ENCODE measurements at regions not wholly inside any gene's neighbourhood (a gene's known extent, or its start where the extent isn't known, plus 50 kb on each side); places are given as distances from the start of the nearest gene placed in this dataset.

DNA sequence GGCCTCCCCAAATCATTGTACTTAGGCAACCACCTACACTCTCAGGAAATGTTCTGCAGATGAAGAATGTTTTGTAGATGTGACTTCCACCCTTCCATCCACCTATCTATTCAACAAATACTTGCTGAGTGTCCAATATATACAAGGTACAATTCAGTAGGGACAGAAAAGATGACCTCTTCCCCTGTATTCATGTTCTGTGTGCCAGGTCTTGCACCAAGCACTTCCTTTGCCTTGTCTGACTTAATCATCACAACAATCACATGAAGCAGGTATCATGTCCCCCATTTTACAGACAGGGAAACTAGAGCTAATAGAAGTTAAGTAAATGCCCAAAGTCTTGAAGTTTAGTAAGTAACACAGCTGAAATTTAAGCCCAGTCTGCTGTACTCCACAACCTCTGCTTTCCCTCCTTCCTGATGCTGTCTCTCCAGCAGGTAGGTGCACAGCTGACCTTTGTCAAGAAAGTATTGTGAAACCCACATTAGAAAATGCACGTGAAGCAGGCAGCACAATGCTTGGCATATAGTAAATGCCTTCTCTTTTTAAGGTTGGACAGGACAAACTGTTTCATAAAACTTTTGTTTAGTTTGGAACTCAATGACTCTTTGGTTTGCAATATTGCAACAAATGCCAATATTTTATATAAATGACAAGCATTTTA, 296.5 kb downstream of the DEPDC1B start:
- CTCF ChIA-PET, result no interaction called here
- TF ChIP-seq CTCF (IDR thresholded peaks at IDR 0.05; ENCODE audit: unreplicated experiment), result no peak
- no peak overlapping the region for H3K27ac Mint-ChIP-seq (ENCODE audit: low read depth, unreplicated experiment)
- no peaks in the 10 kb centered on the region for H3K36me3 Mint-ChIP-seq (ENCODE audit: insufficient read depth, unreplicated experiment)
- H3K4me3 Mint-ChIP-seq (ENCODE audit: unreplicated experiment), result no peak overlapping the region
- peaks cover 51% of the 10 kb centered on the region for H3K27me3 Mint-ChIP-seq (ENCODE audit: insufficient read depth, unreplicated experiment)
- POLR2A ChIA-PET, result interaction anchor here (0.5 kb wide), 1 partner anchor 488 kb away, joined by 4 read pairs; no protein-coding TSS in a partner anchor
- H3K9me3 Mint-ChIP-seq (ENCODE audit: unreplicated experiment), result no peaks in the 10 kb centered on the region
- intact Hi-C loops (cut with micrococcal nuclease), result no loop called here
- no peaks in the 10 kb centered on the region for H3K4me1 Mint-ChIP-seq (ENCODE audit: insufficient read depth, unreplicated experiment)
- DNase-seq (ENCODE audit: unreplicated experiment), result no peak
- BruUV-seq (replicated peaks), result no TSS peak

- H3K4me1 Mint-ChIP-seq (ENCODE audit: insufficient read depth, unreplicated experiment), result no peaks in the 10 kb centered on the region
- H3K4me3 Mint-ChIP-seq (ENCODE audit: unreplicated experiment), result no peak overlapping the region
- H3K9me3 Mint-ChIP-seq (ENCODE audit: unreplicated experiment), result no peaks in the 10 kb centered on the region
- TF ChIP-seq CTCF (IDR thresholded peaks at IDR 0.05; ENCODE audit: unreplicated experiment), result no peak
- H3K27me3 Mint-ChIP-seq (ENCODE audit: insufficient read depth, unreplicated experiment), result peaks cover 61% of the 10 kb centered on the region
- H3K36me3 Mint-ChIP-seq (ENCODE audit: insufficient read depth, unreplicated experiment), result no peaks in the 10 kb centered on the region
- no peak overlapping the region for H3K27ac Mint-ChIP-seq (ENCODE audit: low read depth, unreplicated experiment)
- no TSS peak for BruUV-seq (replicated peaks)
- ChIA-PET POLR2A (no interaction called here), CTCF (interaction anchor here (0.5 kb wide), 1 partner anchor 12 kb away, joined by 3 read pairs; no protein-coding TSS in a partner anchor)
- intact Hi-C loops (cut with micrococcal nuclease), result no loop called here
- no peak for DNase-seq (ENCODE audit: unreplicated experiment)
Measured at GRCh38 chr5:60402161-60402785, 297.7 kb downstream of the DEPDC1B start.

DNA sequence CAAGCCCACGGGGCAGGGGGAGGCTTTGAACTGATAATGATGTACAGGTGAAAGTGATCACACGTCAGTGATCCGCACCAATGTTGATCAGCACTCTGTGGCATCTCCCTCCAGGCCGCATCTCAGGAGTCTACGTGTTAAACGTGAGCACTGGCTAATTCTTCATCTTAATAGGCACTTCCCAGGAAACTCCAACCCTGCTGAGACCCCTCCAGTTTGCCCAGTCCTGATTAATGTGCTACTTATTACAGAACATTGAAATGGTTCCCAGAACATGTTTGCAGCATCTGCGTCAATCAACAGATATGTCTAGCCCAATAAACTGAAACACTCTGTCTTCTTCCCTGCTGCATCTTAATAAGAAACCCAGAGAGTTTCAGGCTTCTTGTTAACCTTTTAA, 298.4 kb downstream of the DEPDC1B start:
- DNase-seq (ENCODE audit: unreplicated experiment), result no peak
- intact Hi-C loops (cut with micrococcal nuclease), result no loop called here
- Mint-ChIP-seq H3K4me3 (ENCODE audit: unreplicated experiment) (no peak overlapping the region), H3K27ac (ENCODE audit: low read depth, unreplicated experiment) (no peak overlapping the region), H3K27me3 (ENCODE audit: insufficient read depth, unreplicated experiment) (peaks cover 60% of the 10 kb centered on the region), H3K9me3 (ENCODE audit: unreplicated experiment) (no peaks in the 10 kb centered on the region), H3K36me3 (ENCODE audit: insufficient read depth, unreplicated experiment) (no peaks in the 10 kb centered on the region), H3K4me1 (ENCODE audit: insufficient read depth, unreplicated experiment) (no peaks in the 10 kb centered on the region)
- ChIA-PET POLR2A (no interaction called here), CTCF (no interaction called here)
- BruUV-seq (replicated peaks), result no TSS peak
- no peak for TF ChIP-seq CTCF (IDR thresholded peaks at IDR 0.05; ENCODE audit: unreplicated experiment)

GRCh38 chr5:60399507-60399906, 300.5 kb downstream of the DEPDC1B start:
- intact Hi-C loops (cut with micrococcal nuclease), result no loop called here
- Mint-ChIP-seq H3K4me1 (ENCODE audit: insufficient read depth, unreplicated experiment) (no peaks in the 10 kb centered on the region), H3K27ac (ENCODE audit: low read depth, unreplicated experiment) (no peak overlapping the region), H3K27me3 (ENCODE audit: insufficient read depth, unreplicated experiment) (peaks cover 77% of the 10 kb centered on the region), H3K36me3 (ENCODE audit: insufficient read depth, unreplicated experiment) (no peaks in the 10 kb centered on the region), H3K9me3 (ENCODE audit: unreplicated experiment) (no peaks in the 10 kb centered on the region), H3K4me3 (ENCODE audit: unreplicated experiment) (no peak overlapping the region)
- ChIA-PET POLR2A (no interaction called here), CTCF (no interaction called here)
- no peak for TF ChIP-seq CTCF (IDR thresholded peaks at IDR 0.05; ENCODE audit: unreplicated experiment)
- no peak for DNase-seq (ENCODE audit: unreplicated experiment)
- no TSS peak for BruUV-seq (replicated peaks)

Measured in MCF 10A (cell line).